ENCODE measurements at regions not wholly inside any gene's neighbourhood (a gene's known extent, or its start where the extent isn't known, plus 50 kb on each side); places are given as distances from the start of the nearest gene placed in this dataset.

DNA sequence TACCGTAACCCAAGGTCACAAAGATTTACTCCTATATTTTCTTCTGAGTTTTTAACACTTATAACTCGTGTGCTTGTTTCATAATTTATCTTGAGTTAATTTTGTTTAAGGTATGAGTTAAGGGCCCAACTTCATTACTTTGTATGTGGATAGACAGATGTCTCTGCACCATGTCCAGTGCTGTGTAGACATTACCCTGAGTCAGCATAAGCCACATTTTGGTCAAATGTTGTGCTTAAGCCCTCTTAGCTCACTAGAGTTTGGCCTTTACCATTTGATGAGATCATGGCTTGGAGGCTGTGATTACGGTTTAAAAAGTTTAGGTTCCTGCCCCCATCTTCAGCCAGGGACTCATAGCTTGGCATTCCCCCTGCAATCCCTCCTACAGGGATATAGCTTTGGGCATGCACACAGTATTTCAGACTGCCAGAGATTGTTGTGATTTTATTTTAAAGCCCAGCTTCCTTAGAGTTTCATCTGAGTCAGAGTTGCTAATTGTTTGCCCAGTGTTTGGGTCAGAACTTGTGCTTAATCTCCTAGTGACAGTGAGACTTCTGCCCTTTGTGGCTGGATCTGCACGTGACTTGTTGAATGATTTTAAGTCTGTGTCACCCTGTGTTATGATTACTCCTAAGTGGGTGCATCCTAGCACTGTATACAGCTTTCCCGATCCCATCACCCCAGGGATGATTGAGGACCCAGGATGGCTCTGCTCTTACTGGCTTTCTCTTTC is 393.1 kb downstream of the CNTNAP4 start:
- TF ChIP-seq CTCF (conservative IDR thresholded peaks at IDR 0.05), result no peak
- no peak for TF ChIP-seq ZFX (IDR thresholded peaks at IDR 0.05)
